CD4-positive, alpha-beta T cell treated with Interleukin-6 at 100 ng/mL for 8 hours (primary cell): ENCODE measurements at regions not wholly inside any gene's neighbourhood (a gene's known extent, or its start where the extent isn't known, plus 50 kb on each side); places are given as distances from the start of the nearest gene placed in this dataset.

Experiments
- DNase-seq: peaks from one replicate; pipeline ENCODE4 v3.0.0-alpha.2; 2020; ENCODE audit warnings: mixed read lengths, low spot score

GRCh38 chr3:102083473-102083872 lies 234.2 kb downstream of the NFKBIZ start:
- DNase-seq = no peak

- no peak for DNase-seq
Observed at GRCh38 chr3:102084006-102084405, 234.7 kb downstream of the NFKBIZ start.

- DNase-seq = no peak
Observed at GRCh38 chr3:102084704-102085103, 235.4 kb downstream of the NFKBIZ start.

GRCh38 chr3:102085431-102086176 lies 236.3 kb downstream of the NFKBIZ start:
- DNase-seq = no peak

- DNase-seq = no peak
Observed at GRCh38 chr3:102087236-102087635, 237.9 kb downstream of the NFKBIZ start.

- DNase-seq = no peak
Observed at GRCh38 chr3:102089239-102089638, 239.9 kb downstream of the NFKBIZ start.

- DNase-seq = no peak
Observed at GRCh38 chr3:102089904-102090720, 240.8 kb downstream of the NFKBIZ start.

- DNase-seq = no peak
Observed at GRCh38 chr3:102090721-102091045, 241.4 kb downstream of the NFKBIZ start.

GRCh38 chr3:102091358-102091757 lies 242.0 kb downstream of the NFKBIZ start:
- DNase-seq = no peak

GRCh38 chr3:102092617-102093466 lies 243.5 kb downstream of the NFKBIZ start:
- no peak for DNase-seq

- DNase-seq = no peak
Observed at GRCh38 chr3:102094506-102094905, 245.2 kb downstream of the NFKBIZ start.

- DNase-seq = no peak
Observed at GRCh38 chr3:102095383-102095782, 246.1 kb downstream of the NFKBIZ start.

- no peak for DNase-seq
Observed at GRCh38 chr3:102096066-102096465, 246.8 kb downstream of the NFKBIZ start.

GRCh38 chr3:102098130-102098885 lies 249.0 kb downstream of the NFKBIZ start:
- no peak for DNase-seq

- DNase-seq = no peak
Observed at GRCh38 chr3:102099913-102100312, 250.6 kb downstream of the NFKBIZ start.

GRCh38 chr3:102102394-102102793 lies 253.1 kb downstream of the NFKBIZ start:
- no peak for DNase-seq

- DNase-seq = no peak
Observed at GRCh38 chr3:102104033-102104432, 254.7 kb downstream of the NFKBIZ start.

- no peak for DNase-seq
Observed at GRCh38 chr3:102105193-102105592, 255.9 kb downstream of the NFKBIZ start.

- peak; percentile 35 for DNase-seq
Observed at GRCh38 chr3:102106416-102107097, 257.2 kb downstream of the NFKBIZ start.

GRCh38 chr3:102112704-102113230 lies 263.5 kb downstream of the NFKBIZ start:
- DNase-seq = no peak
